WERI-Rb-1 (cell line): ENCODE measurements at regions not wholly inside any gene's neighbourhood (a gene's known extent, or its start where the extent isn't known, plus 50 kb on each side); places are given as distances from the start of the nearest gene placed in this dataset.

Source experiments
- DNase-seq: peaks from one replicate; pipeline ENCODE4 v3.0.0-alpha.2; 2020
- H3K27ac ChIP-seq: fragments of 250-450 bp; sonication (Bioruptor Pico); 2 replicates; pipeline ENCODE4 v1.5.1; 2020; ENCODE audit warnings: mild to moderate bottlenecking, moderate library complexity
- H3K27me3 ChIP-seq: fragments of 250-450 bp; sonication (Bioruptor Pico); 2 replicates; pipeline ENCODE4 v1.5.1; 2021; ENCODE audit warnings: mild to moderate bottlenecking, low read depth, moderate library complexity; ENCODE audit not compliant: insufficient read depth, severe bottlenecking
- H3K36me3 ChIP-seq: fragments of 250-450 bp; sonication (Bioruptor Pico); 2 replicates; pipeline ENCODE4 v1.5.1; 2020; ENCODE audit warnings: mild to moderate bottlenecking, moderate library complexity
- H3K4me3 ChIP-seq: 2 replicates; pipeline ENCODE4 v1.5.1; 2011; ENCODE audit warnings: low read depth, mild to moderate bottlenecking, control low read depth, low read length
- H3K9me3 ChIP-seq: fragments of 250-450 bp; sonication (Bioruptor Pico); 2 replicates; pipeline ENCODE4 v1.5.1; 2021; ENCODE audit warnings: mild to moderate bottlenecking, moderate library complexity; ENCODE audit not compliant: severe bottlenecking
- TF ChIP-seq, protein P1 (sequence below): IDR thresholded peaks from 2 replicates; pipeline ENCODE4 v1.5.1; 2011; ENCODE audit warnings: low read depth, mild to moderate bottlenecking, control low read depth, inconsistent platforms, low read length

DNA sequence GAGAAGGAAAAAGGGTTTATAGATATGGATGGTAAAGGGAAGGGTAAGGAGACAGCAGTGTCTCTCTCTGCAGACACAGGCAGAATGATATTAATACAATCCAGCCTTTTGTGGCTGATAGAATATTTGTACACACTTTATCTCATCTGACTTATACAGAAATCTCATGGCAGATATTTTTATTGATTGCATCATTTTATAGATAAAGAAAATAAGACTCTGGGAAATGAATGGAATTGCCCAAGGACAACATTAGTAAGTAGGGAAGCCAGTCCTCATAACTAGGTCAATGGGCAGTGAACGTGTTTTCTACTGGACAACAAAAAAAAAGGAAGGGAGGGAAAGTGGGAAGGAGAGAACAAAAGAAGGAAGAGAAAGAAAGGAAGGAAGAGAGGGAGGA, 236.4 kb upstream of the EPHA4 start:
- H3K36me3 ChIP-seq = no peaks in the 10 kb centered on the region
- H3K27ac ChIP-seq = no peak overlapping the region
- H3K9me3 ChIP-seq = no peaks in the 10 kb centered on the region
- H3K4me3 ChIP-seq = no peak overlapping the region
- no peak for DNase-seq
- no peaks in the 10 kb centered on the region for H3K27me3 ChIP-seq
- TF ChIP-seq, protein P1, sequence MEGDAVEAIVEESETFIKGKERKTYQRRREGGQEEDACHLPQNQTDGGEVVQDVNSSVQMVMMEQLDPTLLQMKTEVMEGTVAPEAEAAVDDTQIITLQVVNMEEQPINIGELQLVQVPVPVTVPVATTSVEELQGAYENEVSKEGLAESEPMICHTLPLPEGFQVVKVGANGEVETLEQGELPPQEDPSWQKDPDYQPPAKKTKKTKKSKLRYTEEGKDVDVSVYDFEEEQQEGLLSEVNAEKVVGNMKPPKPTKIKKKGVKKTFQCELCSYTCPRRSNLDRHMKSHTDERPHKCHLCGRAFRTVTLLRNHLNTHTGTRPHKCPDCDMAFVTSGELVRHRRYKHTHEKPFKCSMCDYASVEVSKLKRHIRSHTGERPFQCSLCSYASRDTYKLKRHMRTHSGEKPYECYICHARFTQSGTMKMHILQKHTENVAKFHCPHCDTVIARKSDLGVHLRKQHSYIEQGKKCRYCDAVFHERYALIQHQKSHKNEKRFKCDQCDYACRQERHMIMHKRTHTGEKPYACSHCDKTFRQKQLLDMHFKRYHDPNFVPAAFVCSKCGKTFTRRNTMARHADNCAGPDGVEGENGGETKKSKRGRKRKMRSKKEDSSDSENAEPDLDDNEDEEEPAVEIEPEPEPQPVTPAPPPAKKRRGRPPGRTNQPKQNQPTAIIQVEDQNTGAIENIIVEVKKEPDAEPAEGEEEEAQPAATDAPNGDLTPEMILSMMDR = no peak

DNA sequence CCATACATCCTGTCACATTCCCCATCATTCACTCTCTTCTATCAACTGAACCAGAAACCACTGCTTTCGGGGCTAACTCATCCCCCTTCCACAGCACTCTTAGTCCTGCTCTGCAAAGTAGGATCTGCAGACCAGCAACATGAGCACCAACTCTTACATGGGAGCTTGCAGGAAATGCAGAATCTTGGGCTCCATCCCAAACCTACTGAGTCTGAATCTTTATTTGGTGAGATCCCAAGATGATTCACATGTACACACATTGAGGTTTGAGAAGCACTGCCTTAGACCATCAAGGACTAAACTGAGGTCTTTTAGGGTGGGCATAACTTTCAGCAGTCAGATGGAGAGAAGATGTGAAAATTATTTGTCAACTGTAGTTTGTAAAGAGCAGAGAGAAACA, 235.6 kb upstream of the EPHA4 start:
- TF ChIP-seq, protein P1 = no peak
- no peak overlapping the region for H3K4me3 ChIP-seq
- H3K27ac ChIP-seq = no peak overlapping the region
- H3K36me3 ChIP-seq = no peaks in the 10 kb centered on the region
- DNase-seq = no peak
- no peaks in the 10 kb centered on the region for H3K27me3 ChIP-seq
- H3K9me3 ChIP-seq = no peaks in the 10 kb centered on the region

DNA sequence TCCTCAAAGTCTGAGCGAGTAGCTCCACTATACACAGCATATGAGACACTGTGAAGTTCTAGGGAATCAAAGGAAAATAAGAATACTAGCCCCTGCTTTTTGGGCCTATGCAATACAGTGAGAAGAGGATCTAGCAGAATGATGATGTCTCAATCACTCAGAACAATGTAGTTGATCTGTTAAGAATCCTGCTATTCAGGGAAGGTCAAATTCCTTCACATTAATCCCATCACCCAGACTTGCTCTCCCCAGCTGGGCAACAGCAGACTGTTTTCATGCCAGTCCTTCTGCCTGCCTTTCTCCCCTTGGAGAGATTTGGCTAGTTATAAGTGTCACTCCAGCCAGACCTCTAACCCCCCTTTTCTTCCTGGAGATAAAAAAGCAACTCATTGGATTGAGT, 230.0 kb upstream of the EPHA4 start:
- TF ChIP-seq, protein P1 = no peak

DNA sequence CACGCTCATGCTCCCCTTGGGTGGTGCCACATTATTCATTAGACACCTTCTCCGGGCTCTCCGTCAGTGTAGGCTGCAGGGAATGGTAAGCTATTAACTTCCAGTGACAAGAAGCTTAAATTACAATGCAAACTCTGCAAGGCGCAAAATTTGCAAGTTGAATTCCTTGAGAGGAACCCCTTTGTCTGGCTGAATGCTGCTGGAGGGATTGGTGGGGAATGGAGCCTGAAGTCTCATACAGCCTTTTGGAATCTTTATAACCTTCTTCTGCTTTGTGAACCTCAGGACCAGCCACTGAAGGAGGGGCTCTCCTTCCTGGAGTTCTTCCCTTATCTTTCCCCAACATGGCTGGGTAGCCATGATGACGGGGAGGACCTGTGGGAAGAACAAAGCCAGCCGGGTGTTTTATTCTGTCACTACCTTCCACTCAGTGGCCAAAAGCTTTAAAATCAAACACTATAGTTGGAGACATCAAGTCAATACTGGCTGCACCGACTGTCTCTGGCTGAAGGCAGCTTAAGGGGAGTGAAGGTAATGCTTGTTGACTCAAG, 220.9 kb upstream of the EPHA4 start:
- Histone ChIP-seq H3K27me3 (no peaks in the 10 kb centered on the region), H3K9me3 (no peaks in the 10 kb centered on the region), H3K4me3 (no peak overlapping the region), H3K27ac (no peak overlapping the region), H3K36me3 (no peaks in the 10 kb centered on the region)
- TF ChIP-seq, protein P1 = no peak
- no peak for DNase-seq

More for the DNA sequence above, 230.0 kb upstream of the EPHA4 start:
- Histone ChIP-seq H3K27me3 (no peaks in the 10 kb centered on the region), H3K27ac (no peak overlapping the region), H3K4me3 (no peak overlapping the region), H3K9me3 (no peaks in the 10 kb centered on the region), H3K36me3 (no peaks in the 10 kb centered on the region)
- no peak for DNase-seq

DNA sequence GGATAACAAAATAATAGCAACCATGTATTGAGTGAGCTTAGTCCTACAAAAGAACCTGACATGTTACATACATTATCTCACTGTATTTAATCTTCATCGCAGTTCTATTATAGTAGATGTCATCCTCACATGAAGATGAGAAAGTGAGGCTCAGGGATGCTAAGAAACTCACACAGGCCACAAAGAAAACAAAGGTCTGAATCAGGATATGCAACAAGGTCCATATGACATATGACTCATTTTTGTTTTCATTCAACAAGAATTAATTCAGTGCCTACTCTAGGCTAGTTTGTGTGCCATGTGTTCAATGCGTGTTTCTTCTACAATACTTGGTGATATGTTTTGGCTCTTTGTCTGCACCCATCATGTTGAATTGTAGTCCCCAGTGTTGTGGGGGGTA, 219.7 kb upstream of the EPHA4 start:
- Histone ChIP-seq H3K9me3 (no peaks in the 10 kb centered on the region), H3K36me3 (no peaks in the 10 kb centered on the region), H3K27me3 (no peaks in the 10 kb centered on the region), H3K27ac (no peak overlapping the region), H3K4me3 (no peak overlapping the region)
- TF ChIP-seq, protein P1 = no peak
- DNase-seq = no peak

DNA sequence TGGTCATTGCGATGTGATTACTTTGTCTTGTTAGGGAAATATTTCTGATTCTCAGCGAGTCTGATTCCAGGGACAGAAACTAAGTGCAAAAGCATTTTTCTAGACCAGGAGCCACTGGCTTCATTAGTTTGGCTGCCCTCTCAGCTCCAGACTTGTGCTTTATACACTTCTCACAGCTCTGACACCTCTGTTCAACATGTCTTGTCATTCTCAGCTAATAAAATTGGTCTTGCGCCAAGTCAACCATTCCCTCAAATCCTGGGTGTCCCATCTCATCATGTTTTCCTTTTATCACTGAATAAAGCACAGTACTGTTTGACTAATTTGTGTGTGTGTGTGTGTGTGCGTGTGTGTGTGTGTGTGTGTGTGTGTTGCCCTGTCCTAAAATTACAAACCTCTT, 215.5 kb upstream of the EPHA4 start:
- no peak for DNase-seq
- Histone ChIP-seq H3K36me3 (no peaks in the 10 kb centered on the region), H3K9me3 (no peaks in the 10 kb centered on the region), H3K27ac (no peak overlapping the region), H3K4me3 (no peak overlapping the region), H3K27me3 (no peaks in the 10 kb centered on the region)
- TF ChIP-seq, protein P1 = no peak
